Activated CD4-positive, alpha-beta T cell treated with anti-CD3 and anti-CD28 coated beads, Interleukin-2, Interleukin-4, amounts not matched to agents 100 ng/mL and 50 ng/mL, durations not matched to agents 16 hours and 8 hours (primary cell): ENCODE measurements at regions not wholly inside any gene's neighbourhood (a gene's known extent, or its start where the extent isn't known, plus 50 kb on each side); places are given as distances from the start of the nearest gene placed in this dataset.
"Not testable (repeated sequence)": the region's sequence is repeated elsewhere in the genome, so short reads cannot be mapped to it uniquely, and the experiment has no call there.

Experiments used
- DNase-seq: peaks from one replicate; pipeline ENCODE4 v3.0.0-alpha.2; 2020; ENCODE audit warnings: low spot score

DNA sequence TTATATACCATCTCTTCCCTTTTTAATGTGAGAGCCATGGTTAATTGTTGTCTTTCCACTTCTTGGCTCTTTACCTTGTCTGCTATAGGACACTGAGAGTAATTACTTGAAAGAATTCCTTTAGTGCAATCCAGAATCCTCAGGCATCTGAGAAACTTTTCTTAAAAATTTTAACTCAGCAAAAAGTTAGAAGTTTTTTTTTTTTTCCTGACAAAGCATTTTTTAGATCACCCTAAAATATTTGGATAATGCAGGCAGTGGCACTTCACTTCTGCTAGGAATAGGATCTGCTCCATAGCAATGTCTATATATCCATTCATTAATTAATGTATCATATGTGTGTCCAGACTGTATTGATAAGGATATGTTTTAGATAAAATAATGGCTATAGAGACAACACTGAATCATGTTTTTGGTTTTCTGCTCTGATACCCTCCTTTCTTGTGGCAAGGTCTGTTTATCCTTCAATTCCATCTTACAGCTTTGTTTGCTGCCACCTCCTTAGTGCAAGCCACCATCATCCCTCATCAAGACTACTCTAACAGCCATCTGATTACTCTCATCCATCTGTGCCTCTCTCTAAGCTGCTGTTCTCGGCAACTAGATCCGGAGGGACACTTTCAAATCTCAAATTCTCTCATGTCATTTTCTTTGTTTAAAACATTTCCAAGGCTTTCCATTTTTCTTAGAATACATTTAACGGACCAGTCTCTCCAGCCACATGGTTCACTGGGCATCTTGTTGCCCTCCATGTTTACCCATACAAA lies 563.5 kb downstream of the EDEM1 start:
- DNase-seq = no peak

DNA sequence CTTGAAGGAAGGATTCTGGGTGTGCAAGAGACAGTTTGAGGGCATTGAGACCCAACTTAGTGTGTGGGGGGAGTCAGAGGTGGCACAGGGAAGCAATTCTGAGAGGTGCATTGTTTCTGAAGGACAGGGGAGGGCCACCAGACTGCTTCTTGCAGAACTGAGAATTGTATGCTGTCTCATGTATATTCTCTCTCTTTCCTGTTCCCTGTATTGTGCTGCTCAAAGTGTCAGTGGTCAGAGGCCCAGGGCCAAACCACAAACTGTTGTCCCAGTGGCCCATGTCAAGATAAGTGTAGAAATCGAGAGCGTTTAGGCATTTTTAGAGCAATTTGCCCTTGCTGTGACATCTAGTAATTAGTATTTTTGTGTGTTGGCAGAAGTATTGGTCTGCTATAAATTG lies 567.1 kb downstream of the EDEM1 start:
- no peak for DNase-seq

DNA sequence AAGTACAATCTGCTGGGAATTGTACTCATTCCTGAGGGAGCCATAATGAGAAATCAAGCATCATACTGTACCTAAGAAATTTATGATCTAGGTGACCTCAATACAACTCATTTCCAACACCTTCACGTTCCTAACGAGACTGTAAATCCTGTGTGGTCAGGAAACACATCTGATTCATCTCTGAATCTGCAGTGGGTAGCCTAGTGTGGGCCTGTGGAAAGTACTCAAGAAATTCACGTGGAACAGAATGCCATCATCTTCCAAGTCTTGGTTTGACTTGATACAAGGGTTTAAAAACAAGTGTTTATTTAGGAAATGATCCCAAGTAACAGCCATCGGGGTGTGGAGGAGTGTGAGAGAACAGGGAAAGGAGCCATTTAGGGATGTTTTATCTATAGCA lies 568.9 kb downstream of the EDEM1 start:
- DNase-seq = no peak

DNA sequence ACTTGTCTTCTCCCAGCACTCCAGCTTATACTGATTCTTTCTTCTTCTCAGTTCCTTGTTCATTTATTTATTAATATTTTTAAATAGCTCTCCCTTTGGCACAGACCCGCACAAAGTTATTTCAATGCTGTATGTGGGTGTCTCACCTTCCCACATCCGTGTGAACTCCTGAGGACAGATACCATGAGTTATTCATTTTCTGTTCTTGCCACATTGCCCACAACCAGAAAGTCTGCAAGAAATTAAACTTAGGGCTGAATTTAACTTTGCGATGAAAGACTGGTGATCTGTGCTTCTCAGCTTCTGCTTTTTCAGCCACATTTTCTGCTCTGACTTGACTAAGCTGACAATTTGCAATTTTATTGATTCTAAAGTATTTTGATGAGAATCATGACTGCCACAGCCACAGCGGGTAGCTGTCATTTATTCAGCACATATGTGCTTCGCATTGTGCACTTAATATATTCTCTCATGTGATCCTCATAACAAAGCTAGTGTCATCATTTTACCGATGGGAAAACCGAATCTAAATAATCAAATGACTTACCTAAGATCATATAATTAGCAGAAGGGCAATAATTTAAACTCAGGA lies 569.8 kb downstream of the EDEM1 start:
- no peak for DNase-seq

GRCh38 chr3:5758699-5759098 lies 571.2 kb downstream of the EDEM1 start:
- no peak for DNase-seq

- no peak for DNase-seq
These were observed 575.0 kb downstream of the EDEM1 start for GRCh38 chr3:5762506-5762905.

DNA sequence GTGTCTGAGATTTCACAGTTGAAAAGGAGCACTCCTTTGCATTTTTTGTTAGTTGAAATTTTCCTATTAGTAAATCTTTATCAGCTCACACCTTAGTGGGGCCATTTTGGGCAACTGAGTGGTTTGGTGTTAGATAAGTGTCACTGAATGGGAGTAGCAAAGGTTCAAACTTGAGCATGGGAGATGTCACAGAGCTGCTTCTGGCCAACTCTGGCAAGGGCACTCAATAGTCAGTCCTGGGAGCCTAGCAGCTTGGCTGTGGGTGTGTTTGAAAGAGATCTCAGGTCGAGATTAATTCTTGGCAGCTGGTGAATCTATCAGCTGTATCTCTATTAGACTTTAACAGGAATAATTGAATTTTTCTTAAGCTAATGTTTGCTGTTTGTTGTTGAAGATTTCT lies 579.3 kb downstream of the EDEM1 start:
- DNase-seq = no peak

DNA sequence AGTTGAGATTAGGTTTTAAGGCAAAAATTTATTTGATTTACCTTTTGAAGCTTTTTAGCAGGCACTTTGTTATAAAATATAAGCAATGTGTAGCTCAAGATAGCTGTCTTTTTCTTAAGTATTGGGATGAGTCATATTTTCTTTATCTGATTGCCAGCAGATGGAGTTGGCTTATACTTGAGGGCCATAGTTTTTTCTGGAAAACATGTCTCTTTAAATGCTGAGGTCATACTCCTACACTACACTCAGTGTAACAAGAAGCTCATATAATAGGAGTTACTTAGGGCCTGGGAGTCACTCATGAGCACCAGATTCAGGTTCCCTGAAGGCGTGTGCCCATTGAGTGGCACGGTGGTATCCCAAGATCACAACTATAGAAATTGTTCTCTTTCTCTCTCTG lies 579.8 kb downstream of the EDEM1 start:
- no peak for DNase-seq

DNA sequence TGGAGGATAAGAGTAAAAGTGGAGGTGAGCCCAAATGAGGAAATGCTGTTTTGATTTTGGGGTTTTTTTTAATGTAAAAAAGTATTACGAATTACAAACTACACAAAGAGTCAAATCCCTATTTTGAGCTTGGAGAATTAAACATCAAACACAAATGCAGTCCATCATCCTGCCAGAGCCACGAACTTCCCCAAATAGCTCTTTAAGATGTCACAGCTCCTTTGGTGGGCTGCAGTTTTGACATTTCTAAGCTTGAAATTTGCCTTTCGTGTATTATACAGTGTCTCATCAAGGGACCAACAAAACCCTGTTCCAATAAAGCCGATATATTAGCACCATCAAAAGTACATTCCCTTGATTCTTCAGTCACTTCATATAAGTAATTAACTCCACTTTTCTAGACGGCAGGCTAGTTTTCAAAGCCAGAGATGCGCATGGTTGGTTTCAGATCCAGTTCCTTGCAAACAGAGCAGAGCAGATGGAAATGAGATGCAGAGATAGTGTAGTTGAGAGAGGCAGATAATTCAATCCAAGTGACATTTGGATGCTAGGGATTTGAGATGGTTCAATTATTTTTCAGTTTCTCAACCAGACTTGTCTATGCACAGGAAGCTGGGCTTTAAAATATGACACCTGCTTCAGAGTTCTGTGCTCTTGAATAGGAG lies 580.9 kb downstream of the EDEM1 start:
- DNase-seq = no peak

- no peak for DNase-seq
These were observed 582.3 kb downstream of the EDEM1 start for GRCh38 chr3:5769825-5770224.

DNA sequence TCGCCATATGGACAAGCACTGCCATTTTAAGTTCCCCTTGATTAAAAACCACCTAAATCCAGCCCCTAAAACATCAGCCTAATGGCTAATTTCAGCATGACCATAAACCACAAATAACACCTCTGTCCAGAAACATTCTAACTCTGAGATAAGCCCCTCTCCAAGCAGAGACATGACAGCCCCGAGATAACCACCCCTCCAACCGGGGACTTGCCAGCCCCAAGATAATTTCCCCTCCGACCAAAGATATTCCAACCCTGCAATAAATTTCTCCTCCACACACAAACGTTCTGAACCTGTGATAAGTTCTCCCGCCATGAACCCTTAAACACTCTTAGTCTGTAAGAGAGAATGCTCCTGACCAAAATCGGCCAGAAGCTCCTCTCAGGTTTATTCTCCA lies 586.8 kb downstream of the EDEM1 start:
- DNase-seq = no peak

- not testable (repeated sequence) for DNase-seq
These were observed 587.6 kb downstream of the EDEM1 start for GRCh38 chr3:5775100-5775499.

DNA sequence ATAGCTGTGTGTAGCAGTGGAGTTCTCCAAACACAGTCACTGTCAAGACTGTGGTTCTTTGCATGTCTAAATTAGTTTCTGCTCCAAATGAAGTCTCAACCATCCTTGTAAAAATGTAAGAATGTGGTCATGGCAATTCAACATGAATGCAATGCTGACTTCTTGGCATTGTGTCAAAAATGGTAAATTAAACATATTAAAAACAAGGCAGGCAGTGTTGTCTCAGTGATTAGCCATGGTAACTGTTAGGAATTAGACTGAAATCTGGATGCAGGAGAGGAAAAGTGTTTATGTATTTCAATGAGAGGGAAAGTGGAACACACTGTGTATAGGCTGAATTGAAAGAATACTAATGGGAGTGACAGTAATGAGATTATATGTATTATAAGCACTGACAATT lies 597.2 kb downstream of the EDEM1 start:
- DNase-seq = no peak

- no peak for DNase-seq
These were observed 600.5 kb downstream of the EDEM1 start for GRCh38 chr3:5787861-5788488.

DNA sequence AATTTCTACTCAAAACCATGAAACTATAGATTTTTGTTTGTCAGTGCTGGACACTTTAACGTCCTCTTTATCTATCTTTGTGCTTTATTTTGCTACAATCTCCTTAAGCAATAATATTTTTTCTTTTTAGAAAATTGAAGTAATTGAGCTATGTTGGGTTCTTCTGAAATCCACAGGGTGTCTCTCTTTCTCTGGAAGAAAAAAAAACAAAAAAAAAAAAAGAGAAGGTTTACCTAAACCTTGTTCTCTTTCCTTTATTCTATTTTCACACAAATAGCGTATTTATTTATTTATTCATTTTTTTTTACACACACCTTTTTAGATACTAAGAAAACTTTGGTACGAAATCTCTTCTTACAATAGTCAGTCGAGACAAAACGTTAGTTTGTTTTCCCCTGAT lies 601.0 kb downstream of the EDEM1 start:
- DNase-seq = no peak

DNA sequence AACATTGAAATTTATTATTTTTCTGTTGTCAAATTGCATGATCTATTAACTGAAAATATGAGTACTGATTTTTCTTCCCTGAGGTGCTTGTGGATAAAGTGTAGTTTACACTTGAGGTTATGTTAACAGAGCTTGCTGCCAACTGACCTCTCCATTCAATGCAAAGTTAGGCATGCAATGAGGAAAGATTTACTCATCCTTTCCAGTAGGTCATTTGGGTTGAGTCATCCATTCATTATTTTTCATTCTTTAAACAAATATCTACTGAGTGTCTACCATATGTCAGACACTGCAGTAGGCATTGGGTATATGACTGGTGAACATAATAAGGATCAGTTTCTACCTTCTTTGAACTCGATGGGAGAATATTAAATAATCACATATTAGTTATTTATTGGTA lies 604.1 kb downstream of the EDEM1 start:
- DNase-seq = no peak

DNA sequence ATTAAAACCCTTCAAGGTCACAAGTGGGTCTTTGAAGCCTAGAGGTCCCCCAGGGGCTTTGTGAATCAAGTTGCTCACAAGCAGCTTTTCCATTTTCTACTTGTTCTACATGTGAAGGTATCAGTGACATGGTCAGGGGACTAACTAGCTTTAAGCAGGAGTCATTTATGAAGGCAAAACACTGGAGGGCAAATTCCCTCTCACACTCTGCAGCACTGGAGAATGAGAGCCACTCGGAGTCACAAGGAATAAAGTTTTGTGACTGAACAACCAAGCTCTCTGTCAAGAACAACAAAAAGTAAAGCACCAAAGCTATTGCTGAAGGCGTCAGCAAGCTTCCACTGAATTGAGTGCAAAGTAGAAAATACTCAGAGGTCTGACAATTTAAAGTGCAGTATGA lies 609.0 kb downstream of the EDEM1 start:
- no peak for DNase-seq

DNA sequence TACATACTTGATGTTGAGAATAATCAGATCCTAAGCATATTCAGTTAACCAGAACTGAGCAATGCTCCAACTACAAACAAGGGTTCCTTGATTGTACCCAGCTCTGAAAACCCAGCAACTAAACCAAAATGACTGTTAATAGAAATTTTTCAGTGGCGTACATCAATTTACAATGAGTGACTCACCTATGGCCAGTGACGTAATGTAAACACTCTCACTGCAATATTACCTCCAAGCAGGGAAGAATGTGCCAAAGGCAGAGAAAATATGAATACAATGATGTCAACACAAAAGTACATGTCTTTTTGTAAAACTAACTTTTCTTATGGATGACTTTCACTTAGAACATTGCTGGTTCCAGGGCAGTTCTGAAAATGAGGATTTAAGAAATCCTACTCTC lies 611.3 kb downstream of the EDEM1 start:
- DNase-seq = no peak

DNA sequence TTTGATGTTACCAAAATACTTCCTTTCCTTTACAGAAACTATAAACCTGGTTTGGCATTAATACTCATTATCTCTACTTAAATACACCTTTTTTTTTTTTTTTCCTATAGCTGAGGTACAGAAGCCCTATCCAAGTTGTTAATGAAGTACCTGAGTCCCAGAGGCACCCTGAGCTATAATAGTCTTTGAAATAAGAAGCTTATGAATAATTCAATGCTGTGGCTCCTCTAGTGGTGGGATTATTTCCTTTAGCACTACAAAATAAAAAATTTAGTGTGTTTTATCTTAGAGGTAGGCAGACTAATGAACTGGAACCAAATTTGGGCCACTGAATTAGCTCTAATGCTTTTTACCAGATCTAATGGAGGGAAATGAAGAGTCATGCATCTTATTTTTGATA lies 611.9 kb downstream of the EDEM1 start:
- no peak for DNase-seq

DNA sequence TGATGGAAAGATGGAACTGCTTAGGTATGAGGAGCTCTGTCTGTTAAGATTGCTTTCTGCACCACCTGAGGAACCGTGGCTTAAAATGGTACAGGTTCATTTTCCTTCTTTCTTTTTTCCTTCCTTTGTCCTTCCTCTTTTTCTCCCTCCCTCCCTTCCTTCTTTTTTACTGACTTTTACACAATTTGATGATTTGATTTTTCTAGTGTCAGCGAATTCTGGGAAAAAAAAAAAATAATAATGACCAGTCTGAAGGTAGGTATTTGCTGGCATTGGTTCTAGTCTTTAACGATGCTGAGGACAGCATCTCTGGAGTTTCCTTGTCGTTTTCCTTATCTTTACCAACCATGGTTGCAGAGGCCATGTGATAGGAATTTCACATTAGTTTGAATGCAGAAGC lies 613.5 kb downstream of the EDEM1 start:
- DNase-seq = no peak

DNA sequence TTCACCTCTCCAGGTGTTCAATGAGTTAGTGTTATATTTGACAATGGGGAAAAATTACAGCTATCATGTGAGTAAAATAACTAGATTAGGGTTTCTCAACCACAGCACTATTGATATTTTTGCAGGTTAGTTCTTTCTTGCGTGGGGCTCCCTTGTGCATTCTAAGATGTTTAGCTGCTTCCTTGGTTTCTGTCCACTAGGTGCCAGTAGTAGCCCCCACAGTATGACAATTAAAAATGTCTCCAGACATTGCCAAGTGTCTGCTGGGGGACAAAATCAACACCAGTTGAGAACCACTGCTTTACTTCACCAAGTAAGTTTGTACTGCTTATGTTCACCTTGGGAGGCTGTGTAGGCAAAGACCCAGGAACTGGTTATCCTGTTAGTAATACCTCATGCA lies 618.7 kb downstream of the EDEM1 start:
- DNase-seq = no peak

GRCh38 chr3:5809586-5810246 lies 622.2 kb downstream of the EDEM1 start:
- DNase-seq = no peak

DNA sequence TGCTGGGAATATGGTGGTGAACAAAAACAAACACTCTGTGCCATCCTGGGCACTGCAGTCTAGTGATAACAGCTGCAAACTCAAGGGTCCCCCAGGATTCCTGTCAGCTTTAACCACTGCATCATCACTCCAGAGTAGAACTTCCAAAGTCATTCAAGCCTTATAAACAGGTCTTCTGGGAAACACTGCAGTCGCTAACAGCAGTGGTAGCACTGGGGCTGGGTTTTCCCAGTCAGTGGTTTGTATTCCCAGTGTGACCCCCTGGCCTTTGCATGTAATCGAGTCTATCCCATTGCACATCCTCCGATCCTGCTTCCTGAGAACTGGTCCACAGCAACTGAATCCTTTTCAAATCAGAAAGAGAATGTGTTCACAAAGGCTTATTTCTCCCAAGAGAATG lies 623.5 kb downstream of the EDEM1 start:
- no peak for DNase-seq
